ENCODE measurements at regions not wholly inside any gene's neighbourhood (a gene's known extent, or its start where the extent isn't known, plus 50 kb on each side); places are given as distances from the start of the nearest gene placed in this dataset.

GRCh38 chr4:4594285-4594920, 52.6 kb upstream of the STX18 start:
- no peak for DNase-seq

DNA sequence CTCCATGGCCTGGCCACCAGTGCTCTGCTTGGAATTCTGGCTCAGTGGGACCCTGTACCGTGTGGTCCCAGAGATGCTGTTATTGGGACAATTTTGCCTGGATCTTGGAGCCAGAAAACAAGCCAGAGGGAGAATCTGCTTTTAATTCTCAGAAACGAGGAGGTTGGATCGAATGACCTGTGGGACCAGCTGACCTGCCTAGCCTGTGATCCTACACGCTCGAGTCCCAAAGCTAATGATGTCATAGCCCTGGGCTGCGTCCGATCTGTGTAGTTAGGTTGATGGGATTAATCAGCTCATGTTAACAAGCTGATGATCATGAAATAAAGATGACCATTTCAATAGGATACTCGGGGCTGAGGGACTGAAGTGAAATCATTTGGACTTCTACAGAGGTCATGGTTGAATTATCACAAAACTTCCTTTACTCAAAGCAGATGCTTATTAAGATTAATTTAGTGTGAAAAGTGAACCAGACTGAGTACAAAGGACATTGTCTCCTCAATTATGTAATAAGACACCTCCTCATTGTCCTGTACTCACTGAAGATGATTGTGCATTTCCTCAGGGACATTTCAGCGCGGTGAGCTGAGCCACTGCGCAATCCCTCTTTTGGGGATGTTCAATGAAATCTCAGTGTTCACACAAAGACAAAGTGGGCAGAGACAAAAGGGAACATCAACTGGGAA, 51.9 kb upstream of the STX18 start:
- DNase-seq: no peak

- DNase-seq: no peak
Measured at GRCh38 chr4:4592414-4592813, 50.6 kb upstream of the STX18 start.
